ENCODE measurements at regions not wholly inside any gene's neighbourhood (a gene's known extent, or its start where the extent isn't known, plus 50 kb on each side); places are given as distances from the start of the nearest gene placed in this dataset.

DNA sequence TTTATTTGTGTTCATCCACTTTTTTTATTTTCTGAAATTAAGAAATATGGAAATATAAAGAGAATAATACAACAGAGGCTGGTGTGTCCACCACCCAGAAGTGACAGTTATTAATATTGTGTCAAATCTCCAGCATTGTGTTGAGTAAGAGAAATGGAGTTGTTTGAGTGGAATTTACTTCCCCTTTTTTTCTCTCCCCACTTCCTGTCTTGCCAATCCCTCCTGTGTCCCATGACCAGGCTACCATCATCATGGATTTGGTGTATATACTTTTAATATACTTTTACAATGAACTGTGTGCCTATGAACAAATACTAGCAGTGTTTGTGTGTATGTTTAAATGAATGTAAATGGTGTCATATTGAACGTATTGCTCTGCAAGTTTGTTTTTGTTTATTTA lies 276.9 kb upstream of the SKOR2 start:
- no peak for DNase-seq

- no peak for DNase-seq
Measured at GRCh38 chr18:47526147-47526546, 274.7 kb upstream of the SKOR2 start.

DNA sequence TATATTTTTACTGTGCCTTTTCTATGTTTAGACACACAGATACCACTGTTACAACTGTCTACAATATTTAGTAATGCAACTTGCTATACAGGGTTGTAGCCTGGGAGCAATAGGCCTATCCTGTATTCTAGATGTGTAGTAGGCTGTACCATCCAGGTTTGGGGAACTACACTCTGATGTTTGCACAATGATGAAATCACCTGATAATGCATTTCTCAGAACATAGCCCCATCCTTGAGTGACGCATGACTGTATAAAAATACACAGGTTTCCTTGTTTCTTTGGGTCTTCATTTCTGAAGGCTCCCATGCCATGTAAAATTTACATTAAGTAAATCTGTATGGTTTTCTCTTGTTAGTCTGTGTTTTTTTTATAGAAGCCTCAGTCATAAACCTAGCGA lies 270.9 kb upstream of the SKOR2 start:
- no peak for DNase-seq

DNA sequence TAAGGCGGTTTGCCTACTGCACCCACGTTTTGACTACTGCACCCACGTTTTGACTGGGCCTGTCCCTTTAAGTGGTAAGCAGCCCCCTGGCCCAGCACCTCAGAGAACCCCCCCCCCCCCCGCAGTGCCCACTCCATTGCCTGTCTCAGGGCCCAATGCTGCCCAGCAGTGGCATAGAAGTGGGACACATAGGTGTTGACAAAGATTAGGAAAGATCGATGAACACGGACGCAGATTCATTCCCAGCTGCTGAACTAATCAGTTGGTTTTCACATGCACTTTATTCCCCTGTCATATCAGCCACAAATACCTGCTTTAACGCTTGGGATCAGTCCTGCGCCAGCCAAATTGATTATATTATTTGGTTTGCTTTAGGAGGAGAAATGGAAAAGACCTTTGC lies 268.8 kb upstream of the SKOR2 start:
- DNase-seq = no peak

GRCh38 chr18:47519706-47520105 lies 268.2 kb upstream of the SKOR2 start:
- no peak for DNase-seq

- DNase-seq = no peak
Measured at GRCh38 chr18:47519277-47519676, 267.8 kb upstream of the SKOR2 start.

- DNase-seq = no peak
Measured at GRCh38 chr18:47513614-47514013, 262.2 kb upstream of the SKOR2 start.

GRCh38 chr18:47512726-47513435 lies 261.4 kb upstream of the SKOR2 start:
- no peak for DNase-seq

GRCh38 chr18:47512056-47512455 lies 260.6 kb upstream of the SKOR2 start:
- DNase-seq = no peak

DNA sequence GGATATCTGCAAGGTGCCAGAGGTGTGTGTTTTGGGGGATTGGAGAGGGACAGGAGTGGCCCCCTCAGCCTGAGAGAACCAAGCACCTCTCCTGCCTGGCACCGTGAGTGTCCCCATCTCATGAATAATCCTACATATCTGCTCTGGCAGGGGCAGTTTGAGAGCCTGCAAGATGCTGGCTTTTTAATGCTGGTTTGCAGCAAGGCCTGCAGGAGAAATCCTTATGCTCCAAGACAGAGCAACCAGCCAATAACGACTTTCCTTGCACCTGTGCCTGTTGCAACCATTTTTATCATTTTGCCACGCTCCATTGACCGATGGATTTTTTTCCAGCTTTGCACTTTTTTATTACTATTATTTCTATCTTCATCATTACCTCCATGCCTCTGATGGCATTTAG lies 259.4 kb upstream of the SKOR2 start:
- no peak for DNase-seq

- DNase-seq = no peak
Measured at GRCh38 chr18:47507651-47508050, 256.2 kb upstream of the SKOR2 start.

DNA sequence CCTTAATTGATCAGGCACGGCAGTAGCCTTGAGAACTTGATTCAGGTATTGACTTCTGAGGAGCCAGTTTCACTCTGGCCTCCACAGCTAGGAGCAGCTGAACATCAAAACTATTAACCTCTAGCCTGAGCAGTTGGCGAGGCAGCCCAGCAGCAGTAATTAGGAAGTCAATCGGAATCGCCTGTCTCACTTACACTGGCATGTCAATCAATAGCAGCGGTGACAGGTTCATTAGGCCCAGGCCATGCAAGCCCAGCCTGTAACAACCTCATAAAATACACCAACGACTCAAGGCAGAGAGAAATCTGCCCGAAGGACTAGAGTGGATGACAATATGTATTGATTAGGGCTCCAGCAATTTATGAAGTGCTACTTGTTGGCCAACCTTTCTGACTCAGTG lies 255.4 kb upstream of the SKOR2 start:
- no peak for DNase-seq

GRCh38 chr18:47501946-47502345 lies 250.5 kb upstream of the SKOR2 start:
- DNase-seq = no peak

- DNase-seq = no peak
Measured at GRCh38 chr18:47500930-47501329, 249.5 kb upstream of the SKOR2 start.

- no peak for DNase-seq
Measured at GRCh38 chr18:47492691-47493090, 241.2 kb upstream of the SKOR2 start.

DNA sequence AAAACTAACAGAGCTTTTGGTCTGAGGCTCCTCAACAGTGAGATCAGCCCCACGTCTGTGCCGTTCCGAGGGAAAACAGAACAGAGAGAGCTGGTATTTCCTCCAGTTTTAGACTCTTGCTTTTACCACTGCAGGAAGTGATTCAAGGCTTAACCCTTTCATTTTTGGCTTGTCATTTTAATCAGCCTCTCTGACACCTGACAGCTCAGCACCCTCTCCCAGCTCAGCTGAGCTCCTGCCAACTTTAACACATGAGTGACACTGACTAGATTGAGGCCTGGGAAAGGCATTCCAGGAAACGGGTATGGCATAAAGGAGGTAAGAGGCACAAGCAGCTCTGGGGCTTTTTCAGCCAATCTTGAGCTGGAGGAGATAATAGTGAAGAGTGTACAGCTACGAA lies 239.4 kb upstream of the SKOR2 start:
- DNase-seq = no peak

GRCh38 chr18:47485221-47485797 lies 233.8 kb upstream of the SKOR2 start:
- no peak for DNase-seq

- DNase-seq = no peak
Measured at GRCh38 chr18:47484068-47484467, 232.6 kb upstream of the SKOR2 start.

DNA sequence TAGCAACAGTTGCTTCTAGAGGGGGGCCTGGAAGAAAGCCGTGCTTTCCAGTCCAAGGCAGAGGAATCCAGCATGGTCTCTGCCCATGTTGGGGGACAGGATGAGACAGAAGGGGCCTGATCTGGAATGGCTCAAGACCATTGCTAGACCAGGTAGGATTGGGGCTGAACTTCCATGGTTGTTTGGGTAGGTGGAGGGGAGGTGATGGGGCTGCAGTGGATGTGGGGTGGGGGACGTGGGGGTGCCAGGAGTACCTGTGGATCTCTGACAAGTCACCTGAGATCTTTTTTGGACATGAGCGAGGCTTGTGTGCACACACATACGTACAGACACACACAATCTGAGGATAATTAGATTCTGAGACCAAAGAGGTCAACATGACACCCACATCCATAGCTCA lies 228.7 kb upstream of the SKOR2 start:
- DNase-seq = no peak

DNA sequence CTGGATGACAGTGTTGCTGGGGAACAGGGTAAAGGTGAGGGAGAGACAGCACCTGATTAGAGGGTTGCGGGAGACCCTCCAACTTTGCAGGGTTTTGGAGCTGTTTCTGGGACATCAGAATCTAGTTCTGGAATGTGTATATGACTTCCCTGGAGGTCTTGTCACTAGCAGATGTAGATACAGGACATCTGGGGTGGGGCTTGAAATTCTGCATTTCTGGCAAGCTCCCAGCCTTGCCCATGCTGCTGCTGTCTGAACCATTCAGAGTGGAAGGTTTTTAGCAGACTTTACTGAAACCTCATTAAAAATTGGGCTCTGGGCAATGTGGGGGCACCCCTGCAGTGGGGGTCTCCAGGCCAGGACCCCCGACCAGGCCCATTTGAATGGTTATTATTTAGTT lies 220.3 kb upstream of the SKOR2 start:
- no peak for DNase-seq

DNA sequence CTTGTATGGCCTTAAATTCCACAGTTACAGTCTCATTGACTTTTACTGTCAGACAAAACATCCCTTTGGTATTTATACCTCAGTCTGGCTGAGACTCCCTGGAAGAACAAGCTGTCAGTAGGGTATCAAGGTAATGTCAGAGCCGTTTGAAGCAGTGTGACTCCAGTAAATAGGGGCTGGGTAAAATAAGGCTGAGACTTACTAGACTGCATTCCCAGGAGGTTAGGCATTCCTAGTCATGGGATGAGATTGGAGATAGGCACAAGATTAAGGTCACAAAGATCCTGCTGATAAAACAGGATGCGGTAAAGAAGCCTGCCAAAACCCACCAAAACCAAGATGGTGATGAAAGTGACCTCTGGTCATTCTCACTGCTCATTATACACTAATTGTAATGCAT lies 219.5 kb upstream of the SKOR2 start:
- DNase-seq = no peak

DNA sequence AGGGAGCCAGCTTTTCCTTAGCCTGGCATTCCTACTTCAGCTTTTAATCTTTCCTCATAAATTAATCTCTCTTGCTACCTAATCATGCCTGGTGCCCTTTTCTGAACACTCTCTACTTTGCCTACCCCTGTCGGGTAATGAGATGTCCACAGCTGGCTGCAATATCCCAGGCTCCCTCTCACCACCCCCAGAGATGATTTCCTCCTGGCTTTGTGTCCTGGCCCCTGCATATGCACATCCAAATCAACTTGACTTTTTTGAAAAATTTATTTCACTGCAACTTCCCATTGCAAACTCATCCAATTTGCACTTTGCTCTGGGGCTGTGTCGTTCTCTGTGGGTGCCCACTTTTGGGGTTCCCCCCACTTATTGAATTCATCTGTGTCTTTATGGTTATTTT lies 218.1 kb upstream of the SKOR2 start:
- DNase-seq = no peak

GRCh38 chr18:47461977-47462376 lies 210.5 kb upstream of the SKOR2 start:
- no peak for DNase-seq

- DNase-seq = no peak
Measured at GRCh38 chr18:47461406-47461948, 210.0 kb upstream of the SKOR2 start.

DNA sequence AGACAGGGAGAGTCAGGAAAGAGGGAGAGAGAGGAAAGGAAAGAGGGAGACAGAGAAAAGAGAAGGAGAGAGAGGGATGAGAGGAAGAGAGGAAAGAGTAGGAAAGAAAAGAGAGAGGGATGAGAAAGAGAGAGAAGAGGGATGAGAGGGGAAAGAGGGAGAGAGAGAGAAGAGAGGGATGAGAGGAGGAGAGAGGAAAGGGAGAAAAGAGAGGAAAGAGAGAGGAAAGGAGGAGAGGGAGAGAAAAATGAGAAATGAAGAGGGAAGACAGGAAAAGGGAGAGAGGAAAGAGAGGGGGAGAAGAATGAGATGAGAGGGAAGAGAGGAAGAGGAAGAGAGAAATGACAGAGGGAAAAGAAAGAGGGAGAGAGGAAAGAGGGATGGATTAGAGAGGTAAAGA lies 207.0 kb upstream of the SKOR2 start:
- DNase-seq = no peak
